ENCODE measurements at regions not wholly inside any gene's neighbourhood (a gene's known extent, or its start where the extent isn't known, plus 50 kb on each side); places are given as distances from the start of the nearest gene placed in this dataset.
A peak's percentile ranks its signal among the peaks of the same experiment; 100 is the strongest.
"Not testable (repeated sequence)": the region's sequence is repeated elsewhere in the genome, so short reads cannot be mapped to it uniquely, and the experiment has no call there.

- no peak for TF ChIP-seq CTCF (conservative IDR thresholded peaks at IDR 0.05; ENCODE audit: low read depth, low read length)
- no peak overlapping the region for H3K4me3 ChIP-seq (ENCODE audit: low read depth, low read length)
- no peak for DNase-seq (ENCODE audit: low read depth)
These were observed 105.5 kb downstream of the TNFRSF13B start for GRCh38 chr17:16866436-16866835.

- not testable (repeated sequence) for DNase-seq (ENCODE audit: low read depth); H3K4me3 ChIP-seq (ENCODE audit: low read depth, low read length)
These were observed 106.2 kb downstream of the TNFRSF13B start for GRCh38 chr17:16865704-16866103.

- not testable (repeated sequence) for H3K4me3 ChIP-seq (ENCODE audit: low read depth, low read length)
These were observed 106.8 kb downstream of the TNFRSF13B start for GRCh38 chr17:16865077-16865613.

GRCh38 chr17:16864462-16865076 lies 107.3 kb downstream of the TNFRSF13B start:
- not testable (repeated sequence) for H3K4me3 ChIP-seq (ENCODE audit: low read depth, low read length)
- DNase-seq (ENCODE audit: low read depth) = peak; percentile 35

More at GRCh38 chr17:16865077-16865613, 106.8 kb downstream of the TNFRSF13B start:
- DNase-seq (ENCODE audit: low read depth) = not testable (repeated sequence)

GRCh38 chr17:16861152-16861551 lies 110.8 kb downstream of the TNFRSF13B start:
- H3K4me3 ChIP-seq (ENCODE audit: low read depth, low read length); DNase-seq (ENCODE audit: low read depth): not testable (repeated sequence)

- H3K4me3 ChIP-seq (ENCODE audit: low read depth, low read length); DNase-seq (ENCODE audit: low read depth): not testable (repeated sequence)
These were observed 111.5 kb downstream of the TNFRSF13B start for GRCh38 chr17:16860467-16860866.

- DNase-seq (ENCODE audit: low read depth); H3K4me3 ChIP-seq (ENCODE audit: low read depth, low read length): not testable (repeated sequence)
These were observed 112.4 kb downstream of the TNFRSF13B start for GRCh38 chr17:16859515-16859914.

GRCh38 chr17:16857746-16858145 lies 114.2 kb downstream of the TNFRSF13B start:
- not testable (repeated sequence) for DNase-seq (ENCODE audit: low read depth); H3K4me3 ChIP-seq (ENCODE audit: low read depth, low read length)

GRCh38 chr17:16856846-16857245 lies 115.1 kb downstream of the TNFRSF13B start:
- not testable (repeated sequence) for H3K4me3 ChIP-seq (ENCODE audit: low read depth, low read length); DNase-seq (ENCODE audit: low read depth)

- DNase-seq (ENCODE audit: low read depth); H3K4me3 ChIP-seq (ENCODE audit: low read depth, low read length): not testable (repeated sequence)
These were observed 115.7 kb downstream of the TNFRSF13B start for GRCh38 chr17:16856171-16856570.

- DNase-seq (ENCODE audit: low read depth); H3K4me3 ChIP-seq (ENCODE audit: low read depth, low read length): not testable (repeated sequence)
These were observed 117.3 kb downstream of the TNFRSF13B start for GRCh38 chr17:16854636-16855035.

- H3K4me3 ChIP-seq (ENCODE audit: low read depth, low read length) = no peak overlapping the region
- DNase-seq (ENCODE audit: low read depth) = no peak
- TF ChIP-seq CTCF (conservative IDR thresholded peaks at IDR 0.05; ENCODE audit: low read depth, low read length) = no peak
These were observed 118.1 kb downstream of the TNFRSF13B start for GRCh38 chr17:16853661-16854320.

- not testable (repeated sequence) for H3K4me3 ChIP-seq (ENCODE audit: low read depth, low read length); DNase-seq (ENCODE audit: low read depth)
These were observed 122.1 kb downstream of the TNFRSF13B start for GRCh38 chr17:16849861-16850260.

- H3K4me3 ChIP-seq (ENCODE audit: low read depth, low read length); DNase-seq (ENCODE audit: low read depth): not testable (repeated sequence)
These were observed 122.9 kb downstream of the TNFRSF13B start for GRCh38 chr17:16848997-16849396.

GRCh38 chr17:16845098-16845497 lies 126.8 kb downstream of the TNFRSF13B start:
- not testable (repeated sequence) for H3K4me3 ChIP-seq (ENCODE audit: low read depth, low read length); DNase-seq (ENCODE audit: low read depth)

GRCh38 chr17:16844669-16845068 lies 127.2 kb downstream of the TNFRSF13B start:
- H3K4me3 ChIP-seq (ENCODE audit: low read depth, low read length); DNase-seq (ENCODE audit: low read depth): not testable (repeated sequence)

GRCh38 chr17:16843511-16843910 lies 128.4 kb downstream of the TNFRSF13B start:
- not testable (repeated sequence) for DNase-seq (ENCODE audit: low read depth); H3K4me3 ChIP-seq (ENCODE audit: low read depth, low read length)
